ENCODE measurements at regions not wholly inside any gene's neighbourhood (a gene's known extent, or its start where the extent isn't known, plus 50 kb on each side); places are given as distances from the start of the nearest gene placed in this dataset.

DNA sequence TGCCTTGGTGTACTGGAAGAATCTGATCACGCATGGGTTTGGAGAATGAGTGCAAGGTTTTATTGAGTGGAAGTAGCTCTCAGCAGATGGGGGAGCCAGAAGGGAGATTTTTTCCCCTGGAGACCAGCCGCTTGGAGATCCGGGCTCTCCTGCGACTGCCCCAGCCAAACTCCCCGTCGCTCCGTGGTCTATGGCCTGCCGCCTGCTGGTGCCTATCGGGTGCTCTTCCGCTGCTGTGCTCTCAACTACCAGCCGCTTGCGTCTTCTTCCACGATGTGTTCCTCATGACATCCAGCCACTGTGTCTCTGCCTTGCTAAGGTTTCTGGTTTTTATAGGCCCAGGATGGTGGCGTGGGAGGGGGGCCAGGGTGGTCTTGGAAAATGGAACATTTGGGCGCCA is 145.6 kb upstream of the UBASH3B start:
- TF ChIP-seq, protein P1, sequence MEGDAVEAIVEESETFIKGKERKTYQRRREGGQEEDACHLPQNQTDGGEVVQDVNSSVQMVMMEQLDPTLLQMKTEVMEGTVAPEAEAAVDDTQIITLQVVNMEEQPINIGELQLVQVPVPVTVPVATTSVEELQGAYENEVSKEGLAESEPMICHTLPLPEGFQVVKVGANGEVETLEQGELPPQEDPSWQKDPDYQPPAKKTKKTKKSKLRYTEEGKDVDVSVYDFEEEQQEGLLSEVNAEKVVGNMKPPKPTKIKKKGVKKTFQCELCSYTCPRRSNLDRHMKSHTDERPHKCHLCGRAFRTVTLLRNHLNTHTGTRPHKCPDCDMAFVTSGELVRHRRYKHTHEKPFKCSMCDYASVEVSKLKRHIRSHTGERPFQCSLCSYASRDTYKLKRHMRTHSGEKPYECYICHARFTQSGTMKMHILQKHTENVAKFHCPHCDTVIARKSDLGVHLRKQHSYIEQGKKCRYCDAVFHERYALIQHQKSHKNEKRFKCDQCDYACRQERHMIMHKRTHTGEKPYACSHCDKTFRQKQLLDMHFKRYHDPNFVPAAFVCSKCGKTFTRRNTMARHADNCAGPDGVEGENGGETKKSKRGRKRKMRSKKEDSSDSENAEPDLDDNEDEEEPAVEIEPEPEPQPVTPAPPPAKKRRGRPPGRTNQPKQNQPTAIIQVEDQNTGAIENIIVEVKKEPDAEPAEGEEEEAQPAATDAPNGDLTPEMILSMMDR (conservative IDR thresholded peaks at IDR 0.05): no peak
- TF ChIP-seq ZFX (IDR thresholded peaks at IDR 0.05): no peak

Data from C4-2B (cell line).